GM12873 (cell line): ENCODE measurements at regions not wholly inside any gene's neighbourhood (a gene's known extent, or its start where the extent isn't known, plus 50 kb on each side); places are given as distances from the start of the nearest gene placed in this dataset.

ENCODE experiments used
- CTCF ChIP-seq: IDR thresholded peaks from 2 replicates; pipeline ENCODE4 v1.5.1; 2012; ENCODE audit warnings: low read depth, mild to moderate bottlenecking, moderate library complexity, low read length, control low read depth; ENCODE audit not compliant: insufficient read depth; ENCODE audit errors: missing control alignments

GRCh38 chr9:101849102-101849707 is 110.8 kb upstream of the GRIN3A start:
- no peak for TF ChIP-seq CTCF

GRCh38 chr9:101848485-101848919 is 110.1 kb upstream of the GRIN3A start:
- TF ChIP-seq CTCF = no peak

DNA sequence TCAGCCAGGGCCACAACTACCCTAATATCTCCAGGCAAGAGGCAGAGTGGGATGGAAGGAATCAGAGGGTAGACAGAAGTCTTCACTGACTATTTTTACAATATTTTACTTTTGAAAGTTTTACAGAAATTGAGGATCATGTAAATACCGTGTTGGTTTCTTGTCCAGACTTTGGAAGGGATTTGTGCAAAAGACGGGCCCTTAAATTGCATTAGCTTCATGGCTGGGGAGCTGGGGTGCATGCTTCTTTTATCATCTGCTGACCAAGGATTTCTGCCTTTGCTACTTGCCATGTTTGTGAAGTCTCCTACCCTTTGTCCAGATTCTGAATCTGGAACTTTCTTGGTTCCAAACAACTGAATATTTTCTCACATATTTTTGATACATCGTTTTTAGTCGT is 107.7 kb upstream of the GRIN3A start:
- TF ChIP-seq CTCF = no peak

DNA sequence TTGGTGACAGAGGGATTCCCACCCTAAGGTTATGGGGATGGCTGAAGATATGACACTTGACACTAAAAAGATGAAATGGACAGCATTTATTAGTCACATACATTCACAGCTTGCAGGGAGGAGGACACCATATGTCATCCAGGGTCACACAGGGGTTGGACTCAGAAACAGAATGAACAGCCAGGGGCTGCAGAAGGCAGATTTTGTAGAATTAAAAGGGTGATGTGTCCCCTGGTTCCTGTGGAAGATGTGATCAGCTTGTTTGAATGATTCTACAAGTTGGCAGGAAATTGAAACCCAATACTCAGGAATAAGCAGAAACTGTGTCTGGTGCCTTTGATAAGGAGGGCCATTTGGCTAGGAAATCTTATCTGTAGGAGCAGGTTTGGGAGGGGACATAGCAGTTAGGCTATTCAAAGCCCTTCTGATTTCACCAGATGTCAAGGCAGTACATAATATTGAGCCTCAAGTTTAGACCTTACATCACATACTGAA is 102.3 kb upstream of the GRIN3A start:
- no peak for TF ChIP-seq CTCF

- no peak for TF ChIP-seq CTCF
Measured at GRCh38 chr9:101836021-101836420, 97.6 kb upstream of the GRIN3A start.

- no peak for TF ChIP-seq CTCF
Measured at GRCh38 chr9:101832486-101832885, 94.0 kb upstream of the GRIN3A start.

DNA sequence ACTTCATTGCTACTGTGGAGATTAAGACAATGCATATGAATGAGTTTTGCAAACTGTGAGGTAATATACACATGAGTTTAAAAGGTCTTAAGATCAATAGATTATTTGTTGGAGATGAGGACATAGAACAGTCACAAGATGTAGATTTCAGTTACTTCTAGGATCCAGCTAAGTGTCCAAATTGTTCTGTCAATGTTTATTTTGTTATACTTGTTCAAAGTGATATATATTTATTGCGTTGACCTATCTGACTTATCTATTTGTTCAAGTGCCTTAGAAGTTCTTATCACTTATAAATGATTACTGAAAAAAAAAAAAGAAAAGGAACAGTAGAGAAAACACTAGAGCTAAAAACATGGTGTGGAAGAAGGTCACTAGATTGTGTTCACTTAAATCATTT is 75.6 kb upstream of the GRIN3A start:
- no peak for TF ChIP-seq CTCF
